ENCODE measurements at regions not wholly inside any gene's neighbourhood (a gene's known extent, or its start where the extent isn't known, plus 50 kb on each side); places are given as distances from the start of the nearest gene placed in this dataset.

DNA sequence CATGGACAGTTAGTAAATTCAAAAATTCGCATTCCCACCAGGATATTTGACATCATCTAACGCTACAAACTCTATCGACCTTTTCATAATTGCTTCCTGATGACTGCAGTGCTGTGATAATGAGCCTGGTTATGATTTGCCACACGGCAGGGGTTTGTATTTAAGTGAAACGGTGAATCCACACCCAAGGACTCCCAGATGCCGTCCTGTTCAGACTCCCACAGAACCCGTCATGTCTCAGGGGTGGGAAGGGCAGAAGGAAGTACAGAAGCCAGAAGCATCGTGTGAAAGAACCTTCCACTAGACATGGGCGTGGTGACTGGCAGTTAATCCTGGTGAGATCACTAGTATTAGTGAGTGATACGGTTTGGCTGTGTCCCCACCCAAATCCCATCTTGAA is 91.2 kb upstream of the TMEM18 start:
- no peak overlapping the region for H3K27ac ChIP-seq

GRCh38 chr2:767944-768343 is 90.7 kb upstream of the TMEM18 start:
- no peak overlapping the region for H3K27ac ChIP-seq
- no peak for TF ChIP-seq ZFX (IDR thresholded peaks at IDR 0.05)
- TF ChIP-seq, protein P1, sequence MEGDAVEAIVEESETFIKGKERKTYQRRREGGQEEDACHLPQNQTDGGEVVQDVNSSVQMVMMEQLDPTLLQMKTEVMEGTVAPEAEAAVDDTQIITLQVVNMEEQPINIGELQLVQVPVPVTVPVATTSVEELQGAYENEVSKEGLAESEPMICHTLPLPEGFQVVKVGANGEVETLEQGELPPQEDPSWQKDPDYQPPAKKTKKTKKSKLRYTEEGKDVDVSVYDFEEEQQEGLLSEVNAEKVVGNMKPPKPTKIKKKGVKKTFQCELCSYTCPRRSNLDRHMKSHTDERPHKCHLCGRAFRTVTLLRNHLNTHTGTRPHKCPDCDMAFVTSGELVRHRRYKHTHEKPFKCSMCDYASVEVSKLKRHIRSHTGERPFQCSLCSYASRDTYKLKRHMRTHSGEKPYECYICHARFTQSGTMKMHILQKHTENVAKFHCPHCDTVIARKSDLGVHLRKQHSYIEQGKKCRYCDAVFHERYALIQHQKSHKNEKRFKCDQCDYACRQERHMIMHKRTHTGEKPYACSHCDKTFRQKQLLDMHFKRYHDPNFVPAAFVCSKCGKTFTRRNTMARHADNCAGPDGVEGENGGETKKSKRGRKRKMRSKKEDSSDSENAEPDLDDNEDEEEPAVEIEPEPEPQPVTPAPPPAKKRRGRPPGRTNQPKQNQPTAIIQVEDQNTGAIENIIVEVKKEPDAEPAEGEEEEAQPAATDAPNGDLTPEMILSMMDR (conservative IDR thresholded peaks at IDR 0.05) = no peak

More for the DNA sequence above, 91.2 kb upstream of the TMEM18 start:
- TF ChIP-seq ZFX (IDR thresholded peaks at IDR 0.05) = no peak
- TF ChIP-seq, protein P1 (conservative IDR thresholded peaks at IDR 0.05) = no peak

GRCh38 chr2:767440-767839 is 90.2 kb upstream of the TMEM18 start:
- no peak for TF ChIP-seq ZFX (IDR thresholded peaks at IDR 0.05)
- TF ChIP-seq, protein P1 (conservative IDR thresholded peaks at IDR 0.05) = no peak
- no peak overlapping the region for H3K27ac ChIP-seq

DNA sequence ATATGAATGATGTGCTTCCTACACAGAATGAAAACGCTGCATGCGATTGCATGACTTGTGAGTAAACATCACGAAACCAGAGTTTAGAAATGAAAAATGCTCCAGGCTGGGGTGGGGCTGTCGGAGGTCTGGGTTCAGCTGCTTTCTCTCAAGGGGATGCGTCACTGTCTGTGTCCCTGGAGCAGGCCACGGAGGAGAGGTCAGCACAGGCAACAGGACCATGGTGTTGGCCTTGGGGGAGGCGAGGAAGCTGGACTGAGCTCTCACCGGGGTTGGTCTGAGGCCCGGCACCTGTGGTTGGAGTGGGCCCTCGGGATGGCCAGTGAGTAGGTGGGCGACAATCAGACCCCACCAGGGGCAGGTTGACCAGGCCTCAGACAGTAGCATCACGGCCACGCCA is 89.0 kb upstream of the TMEM18 start:
- H3K27ac ChIP-seq = no peak overlapping the region
- TF ChIP-seq, protein P1 (conservative IDR thresholded peaks at IDR 0.05) = no peak
- TF ChIP-seq ZFX (IDR thresholded peaks at IDR 0.05) = no peak

DNA sequence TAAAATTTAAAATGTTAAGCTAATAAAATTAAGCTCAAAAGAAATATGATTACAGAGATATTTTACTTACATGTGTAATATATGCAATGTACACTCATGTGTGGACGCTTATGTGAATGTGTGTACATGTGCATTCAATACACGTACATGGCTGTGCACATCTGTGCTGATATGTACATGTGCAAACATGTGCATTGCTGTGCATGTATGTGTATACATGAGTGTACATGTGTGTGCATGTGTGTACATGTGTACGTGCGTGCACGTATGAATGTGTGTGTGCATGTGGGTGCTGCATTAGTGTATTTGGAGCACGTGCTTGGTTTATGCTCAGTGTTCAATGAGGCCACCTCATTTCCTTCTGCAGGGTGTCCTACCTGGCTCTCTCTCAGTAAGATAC is 88.2 kb upstream of the TMEM18 start:
- TF ChIP-seq, protein P1 (conservative IDR thresholded peaks at IDR 0.05) = no peak
- no peak for TF ChIP-seq ZFX (IDR thresholded peaks at IDR 0.05)
- H3K27ac ChIP-seq = no peak overlapping the region

GRCh38 chr2:763766-764525 is 86.7 kb upstream of the TMEM18 start:
- no peak overlapping the region for H3K27ac ChIP-seq
- no peak for TF ChIP-seq ZFX (IDR thresholded peaks at IDR 0.05)
- TF ChIP-seq, protein P1 (conservative IDR thresholded peaks at IDR 0.05) = no peak

DNA sequence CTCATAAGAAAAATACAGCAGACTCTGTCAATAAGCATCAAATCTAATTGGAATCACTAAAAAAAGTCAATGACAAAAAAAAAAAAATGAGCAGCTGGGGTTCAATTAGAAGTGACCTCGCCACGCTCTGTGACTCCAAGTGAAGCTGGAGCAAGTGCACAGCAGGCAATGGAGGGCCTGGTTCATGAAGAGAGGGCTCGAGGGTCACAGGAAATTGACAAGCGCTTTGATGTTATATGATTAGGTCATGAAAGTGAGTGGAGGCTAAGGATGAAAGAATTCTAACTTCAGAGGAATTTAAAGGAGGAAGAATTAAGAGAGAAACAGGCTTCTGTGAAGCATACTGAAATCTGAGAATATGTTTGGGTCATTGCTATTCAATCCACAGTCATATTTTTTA is 85.4 kb upstream of the TMEM18 start:
- H3K27ac ChIP-seq = no peak overlapping the region
- TF ChIP-seq, protein P1 (conservative IDR thresholded peaks at IDR 0.05) = no peak
- TF ChIP-seq ZFX (IDR thresholded peaks at IDR 0.05) = no peak
